Activated CD8-positive, alpha-beta memory T cell treated with anti-CD3 and anti-CD28 coated beads, Interleukin-2, amount 50 U/mL, for 1 hour (primary cell): ENCODE measurements at regions not wholly inside any gene's neighbourhood (a gene's known extent, or its start where the extent isn't known, plus 50 kb on each side); places are given as distances from the start of the nearest gene placed in this dataset.

ENCODE experiments used
- DNase-seq: peaks from one replicate; pipeline ENCODE4 v3.0.0-alpha.2; 2020; ENCODE audit errors: extremely low read depth

- DNase-seq: no peak
Observed at GRCh38 chr2:40507432-40507831, 55.5 kb upstream of the SLC8A1 start.

GRCh38 chr2:40510304-40510703 is 58.4 kb upstream of the SLC8A1 start:
- DNase-seq: no peak

GRCh38 chr2:40511661-40512213 is 59.8 kb upstream of the SLC8A1 start:
- DNase-seq: no peak

GRCh38 chr2:40512256-40512655 is 60.4 kb upstream of the SLC8A1 start:
- no peak for DNase-seq

GRCh38 chr2:40513201-40513600 is 61.3 kb upstream of the SLC8A1 start:
- DNase-seq: no peak

- DNase-seq: no peak
Observed at GRCh38 chr2:40516604-40517003, 64.7 kb upstream of the SLC8A1 start.

GRCh38 chr2:40528564-40528963 is 76.7 kb upstream of the SLC8A1 start:
- no peak for DNase-seq

GRCh38 chr2:40531359-40531758 is 79.5 kb upstream of the SLC8A1 start:
- DNase-seq: no peak

- no peak for DNase-seq
Observed at GRCh38 chr2:40534528-40534927, 82.6 kb upstream of the SLC8A1 start.

GRCh38 chr2:40535972-40536371 is 84.1 kb upstream of the SLC8A1 start:
- no peak for DNase-seq

GRCh38 chr2:40540026-40540425 is 88.1 kb upstream of the SLC8A1 start:
- DNase-seq: no peak

GRCh38 chr2:40543381-40543780 is 91.5 kb upstream of the SLC8A1 start:
- DNase-seq: no peak

- no peak for DNase-seq
Observed at GRCh38 chr2:40544072-40544471, 92.2 kb upstream of the SLC8A1 start.

- DNase-seq: no peak
Observed at GRCh38 chr2:40545645-40546044, 93.8 kb upstream of the SLC8A1 start.

- DNase-seq: no peak
Observed at GRCh38 chr2:40546439-40547191, 94.7 kb upstream of the SLC8A1 start.

GRCh38 chr2:40548521-40548920 is 96.6 kb upstream of the SLC8A1 start:
- no peak for DNase-seq

- no peak for DNase-seq
Observed at GRCh38 chr2:40550085-40550484, 98.2 kb upstream of the SLC8A1 start.

- DNase-seq: no peak
Observed at GRCh38 chr2:40551081-40551480, 99.2 kb upstream of the SLC8A1 start.

GRCh38 chr2:40554665-40555294 is 102.9 kb upstream of the SLC8A1 start:
- no peak for DNase-seq

- DNase-seq: no peak
Observed at GRCh38 chr2:40556293-40556692, 104.4 kb upstream of the SLC8A1 start.

- DNase-seq: no peak
Observed at GRCh38 chr2:40556739-40557138, 104.8 kb upstream of the SLC8A1 start.

- DNase-seq: no peak
Observed at GRCh38 chr2:40558761-40559160, 106.9 kb upstream of the SLC8A1 start.

GRCh38 chr2:40559175-40559574 is 107.3 kb upstream of the SLC8A1 start:
- DNase-seq: no peak
